ENCODE measurements at regions not wholly inside any gene's neighbourhood (a gene's known extent, or its start where the extent isn't known, plus 50 kb on each side); places are given as distances from the start of the nearest gene placed in this dataset.

DNA sequence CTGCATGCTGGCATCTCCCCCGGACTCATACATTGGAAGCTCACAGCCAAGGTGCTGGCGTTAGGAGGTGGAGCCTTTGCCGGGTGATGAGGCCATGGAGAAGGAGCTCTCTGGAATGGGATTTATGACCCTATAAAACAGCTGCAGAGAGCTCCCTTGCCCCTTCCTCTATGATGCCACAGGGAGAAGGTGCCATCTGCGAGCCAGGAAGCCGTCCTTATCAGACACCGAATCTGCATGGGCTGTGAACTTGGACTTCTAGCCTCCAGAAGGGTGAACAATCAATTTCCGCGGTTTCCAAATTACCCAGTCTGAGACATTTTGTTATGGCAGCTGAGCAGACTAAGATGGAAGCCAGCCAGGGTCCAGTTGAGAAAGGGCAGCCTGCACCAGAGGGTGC, 381.2 kb upstream of the IRX1 start:
- no peak for ATAC-seq
- Histone ChIP-seq H3K4me1 (no peaks in the 10 kb centered on the region), H3K36me3 (no peaks in the 10 kb centered on the region), H3K27me3 (no peaks in the 10 kb centered on the region), H3K9me3 (no peaks in the 10 kb centered on the region), H3K4me3 (no peak overlapping the region), H3K27ac (no peak overlapping the region)
- intact Hi-C loops (cut with DNase I), result no loop called here
- no peak for DNase-seq
- TF ChIP-seq, protein P1, sequence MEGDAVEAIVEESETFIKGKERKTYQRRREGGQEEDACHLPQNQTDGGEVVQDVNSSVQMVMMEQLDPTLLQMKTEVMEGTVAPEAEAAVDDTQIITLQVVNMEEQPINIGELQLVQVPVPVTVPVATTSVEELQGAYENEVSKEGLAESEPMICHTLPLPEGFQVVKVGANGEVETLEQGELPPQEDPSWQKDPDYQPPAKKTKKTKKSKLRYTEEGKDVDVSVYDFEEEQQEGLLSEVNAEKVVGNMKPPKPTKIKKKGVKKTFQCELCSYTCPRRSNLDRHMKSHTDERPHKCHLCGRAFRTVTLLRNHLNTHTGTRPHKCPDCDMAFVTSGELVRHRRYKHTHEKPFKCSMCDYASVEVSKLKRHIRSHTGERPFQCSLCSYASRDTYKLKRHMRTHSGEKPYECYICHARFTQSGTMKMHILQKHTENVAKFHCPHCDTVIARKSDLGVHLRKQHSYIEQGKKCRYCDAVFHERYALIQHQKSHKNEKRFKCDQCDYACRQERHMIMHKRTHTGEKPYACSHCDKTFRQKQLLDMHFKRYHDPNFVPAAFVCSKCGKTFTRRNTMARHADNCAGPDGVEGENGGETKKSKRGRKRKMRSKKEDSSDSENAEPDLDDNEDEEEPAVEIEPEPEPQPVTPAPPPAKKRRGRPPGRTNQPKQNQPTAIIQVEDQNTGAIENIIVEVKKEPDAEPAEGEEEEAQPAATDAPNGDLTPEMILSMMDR (IDR thresholded peaks at IDR 0.05), result no peak

DNA sequence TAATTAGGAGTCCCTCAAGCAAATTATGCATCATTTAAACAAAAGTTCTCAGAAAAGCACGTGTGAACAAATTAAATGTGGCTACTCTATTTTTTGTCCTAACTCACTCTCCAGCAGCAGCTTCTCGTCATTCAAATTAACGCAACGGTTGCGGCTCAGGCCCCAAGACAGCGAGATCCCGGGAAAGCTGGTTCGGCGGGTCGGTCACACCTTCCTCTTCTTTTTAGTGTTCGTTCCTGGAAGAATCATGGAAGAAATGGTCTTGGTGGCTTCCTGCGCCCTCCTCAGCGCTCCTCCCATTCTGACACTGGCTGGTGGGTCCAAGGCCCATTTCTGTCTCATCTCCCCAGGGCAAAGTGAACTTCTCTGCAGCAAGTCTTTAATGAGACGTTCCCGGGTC, 382.8 kb upstream of the IRX1 start:
- H3K9me3 ChIP-seq, result no peaks in the 10 kb centered on the region
- TF ChIP-seq, protein P1 (IDR thresholded peaks at IDR 0.05), result no peak
- H3K4me1 ChIP-seq, result no peaks in the 10 kb centered on the region
- H3K27ac ChIP-seq, result no peak overlapping the region
- no peak overlapping the region for H3K4me3 ChIP-seq
- no peak for ATAC-seq
- no peak for DNase-seq
- intact Hi-C loops (cut with DNase I), result no loop called here
- no peaks in the 10 kb centered on the region for H3K27me3 ChIP-seq
- H3K36me3 ChIP-seq, result no peaks in the 10 kb centered on the region

DNA sequence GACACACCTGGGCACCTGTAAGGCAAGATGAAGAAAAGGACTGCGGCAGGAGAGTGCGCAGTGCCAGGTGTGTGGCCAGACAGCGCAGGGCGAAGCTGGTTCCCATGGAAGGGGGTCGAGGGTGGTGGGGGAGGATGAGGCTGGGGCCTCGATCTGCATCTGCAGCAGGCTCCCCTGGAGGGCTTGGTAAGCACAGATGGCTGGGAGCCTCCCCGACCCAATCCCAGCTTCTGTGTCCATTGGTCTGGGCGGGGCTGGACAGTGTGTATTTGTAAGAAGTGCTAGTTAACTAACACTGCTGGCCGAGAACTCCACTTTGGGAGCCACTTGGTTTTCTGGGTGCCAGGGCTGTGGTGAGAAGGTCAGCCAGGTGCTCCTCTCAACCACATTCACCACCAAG, 385.1 kb upstream of the IRX1 start:
- H3K9me3 ChIP-seq, result no peaks in the 10 kb centered on the region
- no peak overlapping the region for H3K27ac ChIP-seq
- H3K4me3 ChIP-seq, result no peak overlapping the region
- TF ChIP-seq, protein P1 (IDR thresholded peaks at IDR 0.05), result no peak
- H3K4me1 ChIP-seq, result no peaks in the 10 kb centered on the region
- ATAC-seq (no peak), DNase-seq (no peak)
- no peaks in the 10 kb centered on the region for H3K27me3 ChIP-seq
- H3K36me3 ChIP-seq, result no peaks in the 10 kb centered on the region
- intact Hi-C loops (cut with DNase I), result no loop called here

DNA sequence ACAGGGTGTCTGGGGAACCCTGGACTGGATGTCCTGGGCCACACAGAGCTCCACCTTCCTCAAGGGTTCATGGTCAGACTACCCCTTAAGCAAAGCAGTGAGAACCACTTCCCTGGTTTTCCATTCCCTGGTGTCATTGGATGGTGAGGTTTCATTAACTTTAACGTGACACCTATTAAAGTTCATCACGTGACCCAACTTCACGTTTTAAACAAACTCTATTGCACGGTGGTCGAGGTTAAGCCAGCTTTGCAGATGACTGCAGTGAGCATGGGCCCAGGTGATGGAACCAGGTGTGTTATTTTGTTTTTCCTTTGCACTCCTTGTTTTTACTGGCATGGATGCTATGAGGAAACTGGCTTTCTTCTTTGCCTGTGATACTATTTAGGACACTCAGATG, 385.7 kb upstream of the IRX1 start:
- ATAC-seq (no peak), DNase-seq (no peak)
- TF ChIP-seq, protein P1 (IDR thresholded peaks at IDR 0.05), result no peak
- Histone ChIP-seq H3K9me3 (no peaks in the 10 kb centered on the region), H3K4me1 (no peaks in the 10 kb centered on the region), H3K36me3 (no peaks in the 10 kb centered on the region), H3K27ac (no peak overlapping the region), H3K4me3 (no peak overlapping the region), H3K27me3 (no peaks in the 10 kb centered on the region)
- intact Hi-C loops (cut with DNase I), result no loop called here

GRCh38 chr5:3202570-3202969, 393.1 kb upstream of the IRX1 start:
- no peak for ATAC-seq
- Histone ChIP-seq H3K4me3 (no peak overlapping the region), H3K27ac (no peak overlapping the region), H3K36me3 (no peaks in the 10 kb centered on the region), H3K9me3 (no peaks in the 10 kb centered on the region), H3K4me1 (no peaks in the 10 kb centered on the region), H3K27me3 (peaks cover 7% of the 10 kb centered on the region)
- TF ChIP-seq, protein P1 (IDR thresholded peaks at IDR 0.05), result no peak
- DNase-seq, result no peak
- intact Hi-C loops (cut with DNase I), result no loop called here

DNA sequence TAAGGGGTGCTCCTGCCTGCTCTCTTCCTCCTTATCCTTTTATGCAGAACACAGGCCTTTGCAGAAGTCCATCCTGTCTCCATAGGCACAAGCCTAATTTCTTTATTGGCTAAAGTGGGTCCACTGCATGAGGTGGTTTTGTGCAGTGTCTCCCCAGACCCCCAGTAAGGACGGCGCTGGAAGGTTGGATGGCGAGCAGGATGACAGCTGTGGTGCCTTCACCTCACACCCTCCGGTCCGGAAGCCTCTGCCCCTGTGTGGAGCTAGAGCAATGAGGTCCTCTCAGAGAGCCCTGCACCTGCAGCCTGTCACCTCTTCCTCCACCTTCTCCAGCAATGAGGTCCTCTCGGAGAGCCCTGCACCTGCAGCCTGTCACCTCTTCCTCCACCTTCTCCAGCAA, 393.7 kb upstream of the IRX1 start:
- Histone ChIP-seq H3K27me3 (peaks cover 13% of the 10 kb centered on the region), H3K27ac (no peak overlapping the region), H3K4me3 (no peak overlapping the region), H3K9me3 (no peaks in the 10 kb centered on the region), H3K36me3 (no peaks in the 10 kb centered on the region), H3K4me1 (no peaks in the 10 kb centered on the region)
- TF ChIP-seq, protein P1 (IDR thresholded peaks at IDR 0.05), result no peak
- DNase-seq (no peak), ATAC-seq (no peak)
- intact Hi-C loops (cut with DNase I), result no loop called here

Measured in upper lobe of right lung (tissue), 1 donor.